Ishikawa (cell line): ENCODE measurements at regions not wholly inside any gene's neighbourhood (a gene's known extent, or its start where the extent isn't known, plus 50 kb on each side); places are given as distances from the start of the nearest gene placed in this dataset.

Source experiments
- CEBPB ChIP-seq: IDR thresholded peaks from 2 replicates; pipeline ENCODE4 v1.6.1; 2012
- CREB1 ChIP-seq: IDR thresholded peaks from 2 replicates; pipeline ENCODE4 v1.6.1; 2012; ENCODE audit warnings: low read depth
- EGR1 ChIP-seq: IDR thresholded peaks from 2 replicates; pipeline ENCODE4 v1.6.1; 2012
- EP300 ChIP-seq: IDR thresholded peaks from 2 replicates; pipeline ENCODE4 v1.6.1; 2012; ENCODE audit warnings: borderline replicate concordance
- MAX ChIP-seq: IDR thresholded peaks from 2 replicates; pipeline ENCODE4 v1.6.1; 2012
- NFIC ChIP-seq: IDR thresholded peaks from 2 replicates; pipeline ENCODE4 v1.6.1; 2012
- RAD21 ChIP-seq: IDR thresholded peaks from 2 replicates; pipeline ENCODE4 v1.6.1; 2012; ENCODE audit warnings: low read depth
- REST ChIP-seq: IDR thresholded peaks from 2 replicates; pipeline ENCODE4 v1.6.1; 2012; ENCODE audit warnings: low read depth, mild to moderate bottlenecking
- TAF1 ChIP-seq: IDR thresholded peaks from 2 replicates; pipeline ENCODE4 v1.6.1; 2012; ENCODE audit warnings: low read depth, mild to moderate bottlenecking
- TEAD4 ChIP-seq: IDR thresholded peaks from 2 replicates; pipeline ENCODE4 v1.6.1; 2012
- YY1 ChIP-seq: IDR thresholded peaks from 2 replicates; pipeline ENCODE4 v1.6.1; 2012; ENCODE audit warnings: low read depth
- ZBTB7A ChIP-seq: IDR thresholded peaks from 2 replicates; pipeline ENCODE4 v1.6.1; 2012; ENCODE audit warnings: low read depth
- TF ChIP-seq, protein P1 (sequence below): IDR thresholded peaks from 2 replicates; pipeline ENCODE4 v1.6.1; 2012

GRCh38 chr10:131722121-131722520, 178.7 kb upstream of the PPP2R2D start:
- no peak for TF ChIP-seq NFIC
- TF ChIP-seq TAF1, result no peak
- TF ChIP-seq MAX, result no peak
- no peak for TF ChIP-seq EP300
- TF ChIP-seq CEBPB, result no peak
- TF ChIP-seq REST, result no peak
- TF ChIP-seq, protein P1, sequence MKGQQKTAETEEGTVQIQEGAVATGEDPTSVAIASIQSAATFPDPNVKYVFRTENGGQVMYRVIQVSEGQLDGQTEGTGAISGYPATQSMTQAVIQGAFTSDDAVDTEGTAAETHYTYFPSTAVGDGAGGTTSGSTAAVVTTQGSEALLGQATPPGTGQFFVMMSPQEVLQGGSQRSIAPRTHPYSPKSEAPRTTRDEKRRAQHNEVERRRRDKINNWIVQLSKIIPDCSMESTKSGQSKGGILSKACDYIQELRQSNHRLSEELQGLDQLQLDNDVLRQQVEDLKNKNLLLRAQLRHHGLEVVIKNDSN, result no peak
- TF ChIP-seq EGR1, result no peak
- TF ChIP-seq YY1, result no peak
- no peak for TF ChIP-seq CREB1
- TF ChIP-seq ZBTB7A, result no peak
- TF ChIP-seq TEAD4, result no peak
- no peak for TF ChIP-seq RAD21
